ENCODE measurements at regions not wholly inside any gene's neighbourhood (a gene's known extent, or its start where the extent isn't known, plus 50 kb on each side); places are given as distances from the start of the nearest gene placed in this dataset.
A peak's percentile ranks its signal among the peaks of the same experiment; 100 is the strongest.

DNA sequence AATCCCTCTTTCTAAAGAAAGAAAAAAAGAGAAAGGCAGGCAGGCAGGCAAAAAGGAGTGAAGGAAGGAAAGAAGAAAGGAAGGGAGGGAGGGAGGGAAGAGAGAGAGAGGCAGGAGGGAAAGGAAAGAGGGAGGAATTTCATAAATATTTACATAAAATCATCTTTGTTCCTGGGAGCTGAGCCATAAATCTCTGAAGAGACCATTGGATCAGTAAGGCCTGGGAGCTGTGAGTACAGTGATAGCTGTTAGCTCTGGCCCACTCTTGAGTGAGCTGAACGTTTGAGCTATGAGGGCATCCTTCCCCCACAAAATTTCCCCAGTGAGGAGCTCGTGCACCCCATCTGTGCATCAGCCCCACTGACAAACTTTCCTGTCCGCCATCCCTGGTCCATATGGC is 224.0 kb downstream of the SOD2 start:
- TF ChIP-seq EWSR1 (IDR thresholded peaks at IDR 0.05; ENCODE audit: borderline replicate concordance, low read depth, partially characterized antibody), result no peak
- TF ChIP-seq, protein P1, sequence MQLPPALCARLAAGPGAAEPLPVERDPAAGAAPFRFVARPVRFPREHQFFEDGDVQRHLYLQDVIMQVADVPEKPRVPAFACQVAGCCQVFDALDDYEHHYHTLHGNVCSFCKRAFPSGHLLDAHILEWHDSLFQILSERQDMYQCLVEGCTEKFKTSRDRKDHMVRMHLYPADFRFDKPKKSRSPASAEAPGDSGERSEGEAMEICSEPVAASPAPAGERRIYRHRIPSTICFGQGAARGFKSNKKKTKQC (CRISPR knock-in tag; IDR thresholded peaks at IDR 0.05), result no peak
- no peak for TF ChIP-seq ZNF766 (CRISPR knock-in tag; conservative IDR thresholded peaks at IDR 0.05)
- 3% methylated on average over 3 of the region's 3 CpGs for WGBS (ENCODE audit: insufficient coverage, low coverage, missing lambda C conversion rate)
- CTCF ChIA-PET (ENCODE audit: low intra/inter-chr PET ratio), result no interaction called here
- intact Hi-C loops (cut with micrococcal nuclease) (no loop called here), in situ Hi-C loops (cut with MboI) (no loop called here)
- H3K4me1 ChIP-seq (replicated peaks in 1 of 2; ENCODE audit: control insufficient read depth in 2 of 2, insufficient read depth in 2 of 2, low read length in 2 of 2), result no peaks in the 10 kb centered on the region
- ATAC-seq (no peak), FAIRE-seq (no peak), DNase-seq (ENCODE audit: extremely low read depth in 1 of 4, low spot score in 3 of 4) (no peak)
- no peak overlapping the region for H3K27ac ChIP-seq (ENCODE audit: extremely low read depth, low read depth, low read length)
- no peak overlapping the region for H3K4me2 ChIP-seq (ENCODE audit: insufficient read depth, low read length)
- H4K20me1 ChIP-seq (replicated peaks; ENCODE audit: control insufficient read depth, insufficient read depth, low read length), result no peaks in the 10 kb centered on the region
- no peaks in the 10 kb centered on the region for H3K79me2 ChIP-seq (ENCODE audit: control insufficient read depth, insufficient read depth, low read length)
- H3K9me1 ChIP-seq (ENCODE audit: control insufficient read depth, insufficient read depth, low read length), result no peaks in the 10 kb centered on the region
- H2AFZ ChIP-seq (ENCODE audit: low read depth, low read length), result no peak overlapping the region
- H3K9me3 ChIP-seq (replicated peaks; ENCODE audit: control insufficient read depth, insufficient read depth, low read depth, low read length), result no peaks in the 10 kb centered on the region
- no peaks in the 10 kb centered on the region for H3K36me3 ChIP-seq (ENCODE audit: control insufficient read depth, insufficient read depth, low read length)
- POLR2A ChIA-PET, result interaction anchor here (0.5 to 0.9 kb wide), 3 partner anchors 15 to 1032 kb away, joined by 3 read pairs; no protein-coding TSS in a partner anchor
- no TSS peak for BruUV-seq (replicated peaks)
- H3K9ac ChIP-seq (ENCODE audit: insufficient read depth in 1 of 2, low read depth in 2 of 2, low read length in 2 of 2), result no peak overlapping the region
- no peak overlapping the region for H3K4me3 ChIP-seq
- H3K27me3 ChIP-seq (ENCODE audit: control insufficient read depth in 2 of 2, insufficient read depth in 2 of 2, low read length in 2 of 2), result peaks cover 3 to 5% of the 10 kb centered on the region in 2 experiments; a peak in 3 of 5 replicates

DNA sequence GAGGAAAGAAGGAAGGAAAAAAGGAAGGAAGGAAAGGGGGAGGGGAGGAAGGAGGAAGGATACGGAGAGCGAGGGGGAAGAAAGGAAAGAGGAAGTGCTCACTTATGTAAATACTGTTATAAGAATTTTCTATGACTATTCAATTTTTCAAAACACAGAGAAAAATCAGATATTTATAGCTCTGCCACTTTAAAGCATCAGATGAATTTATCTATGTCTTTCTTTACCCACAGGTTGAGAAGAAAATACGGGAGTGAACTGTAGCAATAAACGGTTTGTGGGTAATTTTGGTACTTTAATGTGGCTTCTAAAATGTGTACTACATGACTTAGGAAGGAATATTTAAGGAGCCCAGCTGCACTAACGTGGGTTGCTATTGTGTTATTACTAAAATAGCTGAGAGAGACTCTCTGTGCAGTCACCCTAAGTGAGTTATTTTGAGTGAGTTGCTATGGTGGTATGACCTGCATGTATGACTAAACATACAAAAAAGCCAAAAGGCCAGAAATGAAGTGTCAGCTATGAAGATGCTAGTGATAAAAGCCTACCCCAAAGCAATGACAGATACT is 225.5 kb downstream of the SOD2 start:
- H3K27ac ChIP-seq (ENCODE audit: extremely low read depth, low read depth, low read length), result no peak overlapping the region
- H3K27me3 ChIP-seq (ENCODE audit: control insufficient read depth in 2 of 2, insufficient read depth in 2 of 2, low read length in 2 of 2), result peaks cover 6 to 13% of the 10 kb centered on the region in 2 experiments
- no peaks in the 10 kb centered on the region for H3K36me3 ChIP-seq (ENCODE audit: control insufficient read depth, insufficient read depth, low read length)
- no peaks in the 10 kb centered on the region for H3K4me1 ChIP-seq (replicated peaks in 1 of 2; ENCODE audit: control insufficient read depth in 2 of 2, insufficient read depth in 2 of 2, low read length in 2 of 2)
- in situ Hi-C loops (cut with MboI) (no loop called here), intact Hi-C loops (cut with micrococcal nuclease) (no loop called here)
- ATAC-seq (no peak), FAIRE-seq (no peak), DNase-seq (ENCODE audit: extremely low read depth in 1 of 4, low spot score in 3 of 4) (no peak)
- ChIA-PET POLR2A (no interaction called here), CTCF (ENCODE audit: low intra/inter-chr PET ratio) (no interaction called here)
- H3K4me2 ChIP-seq (ENCODE audit: insufficient read depth, low read length), result no peak overlapping the region
- no peaks in the 10 kb centered on the region for H4K20me1 ChIP-seq (replicated peaks; ENCODE audit: control insufficient read depth, insufficient read depth, low read length)
- 2% methylated on average over 5 of the region's 5 CpGs for WGBS (ENCODE audit: insufficient coverage, low coverage, missing lambda C conversion rate)
- H3K9ac ChIP-seq (ENCODE audit: insufficient read depth in 1 of 2, low read depth in 2 of 2, low read length in 2 of 2), result no peak overlapping the region
- no peaks in the 10 kb centered on the region for H3K9me1 ChIP-seq (ENCODE audit: control insufficient read depth, insufficient read depth, low read length)
- no peak overlapping the region for H2AFZ ChIP-seq (ENCODE audit: low read depth, low read length)
- BruUV-seq (replicated peaks), result no TSS peak
- no peak overlapping the region for H3K4me3 ChIP-seq
- H3K9me3 ChIP-seq (replicated peaks; ENCODE audit: control insufficient read depth, insufficient read depth, low read depth, low read length), result no peaks in the 10 kb centered on the region
- no peaks in the 10 kb centered on the region for H3K79me2 ChIP-seq (ENCODE audit: control insufficient read depth, insufficient read depth, low read length)
- TF ChIP-seq SPI1 (IDR thresholded peaks at IDR 0.05; ENCODE audit: borderline replicate concordance, low read depth, low read length), result peak; percentile 69
- TF ChIP-seq, protein P2, sequence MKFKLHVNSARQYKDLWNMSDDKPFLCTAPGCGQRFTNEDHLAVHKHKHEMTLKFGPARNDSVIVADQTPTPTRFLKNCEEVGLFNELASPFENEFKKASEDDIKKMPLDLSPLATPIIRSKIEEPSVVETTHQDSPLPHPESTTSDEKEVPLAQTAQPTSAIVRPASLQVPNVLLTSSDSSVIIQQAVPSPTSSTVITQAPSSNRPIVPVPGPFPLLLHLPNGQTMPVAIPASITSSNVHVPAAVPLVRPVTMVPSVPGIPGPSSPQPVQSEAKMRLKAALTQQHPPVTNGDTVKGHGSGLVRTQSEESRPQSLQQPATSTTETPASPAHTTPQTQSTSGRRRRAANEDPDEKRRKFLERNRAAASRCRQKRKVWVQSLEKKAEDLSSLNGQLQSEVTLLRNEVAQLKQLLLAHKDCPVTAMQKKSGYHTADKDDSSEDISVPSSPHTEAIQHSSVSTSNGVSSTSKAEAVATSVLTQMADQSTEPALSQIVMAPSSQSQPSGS (CRISPR knock-in tag; IDR thresholded peaks at IDR 0.05), result no peak

Measured in K562 (cell line).